ENCODE measurements at regions not wholly inside any gene's neighbourhood (a gene's known extent, or its start where the extent isn't known, plus 50 kb on each side); places are given as distances from the start of the nearest gene placed in this dataset.

DNA sequence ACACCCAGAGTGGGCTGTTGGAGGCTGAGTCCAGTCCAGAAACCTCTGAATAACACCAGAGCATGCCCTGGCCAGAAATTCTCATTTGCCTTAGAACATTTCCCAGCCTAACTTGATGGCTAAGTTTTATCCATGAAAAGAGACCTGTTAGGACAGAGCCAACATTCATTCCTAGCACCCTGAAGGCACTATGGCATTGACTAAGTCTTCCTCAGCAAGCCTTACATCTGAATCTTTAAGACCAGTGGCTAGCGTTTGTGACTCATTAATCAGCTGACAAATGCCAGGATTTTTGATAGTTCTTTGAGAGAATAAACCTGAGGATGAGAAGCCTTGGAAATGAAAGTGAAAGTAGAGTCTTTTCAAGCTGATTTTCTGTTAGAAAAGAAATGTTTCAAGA, 1087.1 kb upstream of the ALCAM start:
- no peaks in the 10 kb centered on the region for H3K4me1 Mint-ChIP-seq (ENCODE audit: low read depth, unreplicated experiment)
- BruUV-seq (replicated peaks): no TSS peak
- Histone ChIP-seq H3K9me3 (peaks cover 3% of the 10 kb centered on the region; the same call in 1 of the 2 replicates), H3K4me3 (ENCODE audit: low read depth, low read length) (no peak overlapping the region), H3K36me3 (ENCODE audit: control insufficient read depth, insufficient read depth, low read length) (no peaks in the 10 kb centered on the region), H3K27me3 (replicated peaks; ENCODE audit: control insufficient read depth, insufficient read depth, low read length) (no peaks in the 10 kb centered on the region), H3K4me1 (no peaks in the 10 kb centered on the region)
- TF ChIP-seq, protein P1, sequence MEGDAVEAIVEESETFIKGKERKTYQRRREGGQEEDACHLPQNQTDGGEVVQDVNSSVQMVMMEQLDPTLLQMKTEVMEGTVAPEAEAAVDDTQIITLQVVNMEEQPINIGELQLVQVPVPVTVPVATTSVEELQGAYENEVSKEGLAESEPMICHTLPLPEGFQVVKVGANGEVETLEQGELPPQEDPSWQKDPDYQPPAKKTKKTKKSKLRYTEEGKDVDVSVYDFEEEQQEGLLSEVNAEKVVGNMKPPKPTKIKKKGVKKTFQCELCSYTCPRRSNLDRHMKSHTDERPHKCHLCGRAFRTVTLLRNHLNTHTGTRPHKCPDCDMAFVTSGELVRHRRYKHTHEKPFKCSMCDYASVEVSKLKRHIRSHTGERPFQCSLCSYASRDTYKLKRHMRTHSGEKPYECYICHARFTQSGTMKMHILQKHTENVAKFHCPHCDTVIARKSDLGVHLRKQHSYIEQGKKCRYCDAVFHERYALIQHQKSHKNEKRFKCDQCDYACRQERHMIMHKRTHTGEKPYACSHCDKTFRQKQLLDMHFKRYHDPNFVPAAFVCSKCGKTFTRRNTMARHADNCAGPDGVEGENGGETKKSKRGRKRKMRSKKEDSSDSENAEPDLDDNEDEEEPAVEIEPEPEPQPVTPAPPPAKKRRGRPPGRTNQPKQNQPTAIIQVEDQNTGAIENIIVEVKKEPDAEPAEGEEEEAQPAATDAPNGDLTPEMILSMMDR (IDR thresholded peaks at IDR 0.05; ENCODE audit: insufficient read depth in 1 of 2, low read depth in 1 of 2, low read length in 1 of 2, severe bottlenecking in 1 of 2, unreplicated experiment in 1 of 2): no peak
- peaks cover 15% of the 10 kb centered on the region for H3K9me3 Mint-ChIP-seq (ENCODE audit: unreplicated experiment)
- no peak for DNase-seq
- intact Hi-C loops (cut with micrococcal nuclease; ENCODE audit: unreplicated experiment): no loop called here
- H3K27ac Mint-ChIP-seq (ENCODE audit: unreplicated experiment): no peak overlapping the region
- H3K27me3 Mint-ChIP-seq (ENCODE audit: insufficient read depth, unreplicated experiment): no peaks in the 10 kb centered on the region
- POLR2A ChIA-PET: no interaction called here
- H3K36me3 Mint-ChIP-seq (ENCODE audit: insufficient read depth, unreplicated experiment): no peaks in the 10 kb centered on the region
- no peak overlapping the region for H3K4me3 Mint-ChIP-seq (ENCODE audit: unreplicated experiment)
- CTCF ChIA-PET: no interaction called here

DNA sequence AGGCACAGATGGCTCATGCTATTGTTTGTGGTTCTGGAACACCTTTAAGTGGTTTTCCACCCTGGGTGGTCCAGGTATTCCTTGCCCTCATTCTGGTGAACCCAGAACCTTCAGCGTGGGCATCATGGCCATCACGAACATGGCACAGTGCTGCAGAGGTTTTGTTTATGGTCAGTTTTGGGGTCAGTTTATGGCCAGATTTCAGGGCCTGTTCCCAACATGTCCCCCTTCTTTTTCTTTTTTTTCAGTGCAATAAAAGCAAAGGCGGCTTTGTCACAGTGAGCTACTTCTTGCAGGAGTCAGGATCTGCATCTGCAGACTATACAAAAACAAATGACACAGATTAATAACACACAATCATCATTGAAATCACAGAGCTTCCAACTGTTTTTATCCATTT, 1085.0 kb upstream of the ALCAM start:
- ChIA-PET CTCF (no interaction called here), POLR2A (no interaction called here)
- TF ChIP-seq, protein P1 (IDR thresholded peaks at IDR 0.05; ENCODE audit: insufficient read depth in 1 of 2, low read depth in 1 of 2, low read length in 1 of 2, severe bottlenecking in 1 of 2, unreplicated experiment in 1 of 2): no peak
- Histone ChIP-seq H3K27me3 (replicated peaks; ENCODE audit: control insufficient read depth, insufficient read depth, low read length) (no peaks in the 10 kb centered on the region), H3K4me1 (no peaks in the 10 kb centered on the region), H3K4me3 (ENCODE audit: low read depth, low read length) (no peak overlapping the region), H3K9me3 (0 out of 2 replicates have a peak, but pooled peaks cover 3% of the 10 kb centered on the region), H3K36me3 (ENCODE audit: control insufficient read depth, insufficient read depth, low read length) (no peaks in the 10 kb centered on the region)
- intact Hi-C loops (cut with micrococcal nuclease; ENCODE audit: unreplicated experiment): no loop called here
- H3K27ac Mint-ChIP-seq (ENCODE audit: unreplicated experiment): no peak overlapping the region
- H3K4me3 Mint-ChIP-seq (ENCODE audit: unreplicated experiment): no peak overlapping the region
- no peaks in the 10 kb centered on the region for H3K4me1 Mint-ChIP-seq (ENCODE audit: low read depth, unreplicated experiment)
- no TSS peak for BruUV-seq (replicated peaks)
- H3K36me3 Mint-ChIP-seq (ENCODE audit: insufficient read depth, unreplicated experiment): no peaks in the 10 kb centered on the region
- peaks cover 24% of the 10 kb centered on the region for H3K9me3 Mint-ChIP-seq (ENCODE audit: unreplicated experiment)
- no peaks in the 10 kb centered on the region for H3K27me3 Mint-ChIP-seq (ENCODE audit: insufficient read depth, unreplicated experiment)
- DNase-seq: no peak

DNA sequence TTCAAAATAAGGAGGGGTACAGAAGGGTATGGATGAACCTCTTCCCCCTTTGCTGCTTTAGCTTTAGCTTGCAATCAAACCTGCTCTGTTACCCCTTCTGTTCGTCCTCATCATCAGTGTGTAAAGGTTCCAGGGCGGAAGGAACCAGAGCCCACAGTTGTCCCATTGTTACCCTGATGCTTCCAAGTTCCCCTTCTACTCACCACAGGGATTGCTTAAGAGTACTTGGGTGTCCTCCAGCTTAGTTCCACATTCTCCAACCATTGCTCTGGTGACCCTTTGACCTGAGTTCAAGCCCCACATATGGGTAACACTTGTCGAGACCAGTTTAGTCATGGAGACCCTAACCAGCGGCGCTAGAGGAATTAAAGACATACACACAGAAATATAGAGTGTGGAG, 1080.1 kb upstream of the ALCAM start:
- H3K9me3 Mint-ChIP-seq (ENCODE audit: unreplicated experiment): peaks cover 21% of the 10 kb centered on the region

More for the DNA sequence above, 1080.1 kb upstream of the ALCAM start:
- POLR2A ChIA-PET: no interaction called here
- Mint-ChIP-seq H3K27ac (ENCODE audit: unreplicated experiment) (no peak overlapping the region), H3K27me3 (ENCODE audit: insufficient read depth, unreplicated experiment) (no peaks in the 10 kb centered on the region), H3K4me1 (ENCODE audit: low read depth, unreplicated experiment) (no peaks in the 10 kb centered on the region), H3K4me3 (ENCODE audit: unreplicated experiment) (no peak overlapping the region), H3K36me3 (ENCODE audit: insufficient read depth, unreplicated experiment) (no peaks in the 10 kb centered on the region)
- Histone ChIP-seq H3K9me3 (peaks cover 3% of the 10 kb centered on the region; the same call in 1 of the 2 replicates), H3K27me3 (replicated peaks; ENCODE audit: control insufficient read depth, insufficient read depth, low read length) (no peaks in the 10 kb centered on the region), H3K36me3 (ENCODE audit: control insufficient read depth, insufficient read depth, low read length) (no peaks in the 10 kb centered on the region), H3K4me3 (ENCODE audit: low read depth, low read length) (no peak overlapping the region), H3K4me1 (no peaks in the 10 kb centered on the region)
- CTCF ChIA-PET: no interaction called here
- intact Hi-C loops (cut with micrococcal nuclease; ENCODE audit: unreplicated experiment): no loop called here
- DNase-seq: no peak
- no TSS peak for BruUV-seq (replicated peaks)
- TF ChIP-seq, protein P1 (IDR thresholded peaks at IDR 0.05; ENCODE audit: insufficient read depth in 1 of 2, low read depth in 1 of 2, low read length in 1 of 2, severe bottlenecking in 1 of 2, unreplicated experiment in 1 of 2): no peak

Data from Caco-2 (cell line).